NAMALWA (cell line): ENCODE measurements at regions not wholly inside any gene's neighbourhood (a gene's known extent, or its start where the extent isn't known, plus 50 kb on each side); places are given as distances from the start of the nearest gene placed in this dataset.
"Not testable (repeated sequence)": the region's sequence is repeated elsewhere in the genome, so short reads cannot be mapped to it uniquely, and the experiment has no call there.

Source experiments
- DNase-seq: peaks from one replicate; pipeline ENCODE4 v3.0.0-alpha.2; 2015; ENCODE audit warnings: low spot score

- DNase-seq: no peak
Observed at GRCh38 chr2:3115301-3116042, 262.1 kb downstream of the EIPR1 start.

- no peak for DNase-seq
Observed at GRCh38 chr2:3114406-3115185, 263.0 kb downstream of the EIPR1 start.

- no peak for DNase-seq
Observed at GRCh38 chr2:3113769-3114168, 263.8 kb downstream of the EIPR1 start.

GRCh38 chr2:3113122-3113521, 264.5 kb downstream of the EIPR1 start:
- no peak for DNase-seq

GRCh38 chr2:3112553-3112952, 265.1 kb downstream of the EIPR1 start:
- no peak for DNase-seq

- DNase-seq: no peak
Observed at GRCh38 chr2:3112131-3112530, 265.5 kb downstream of the EIPR1 start.

- no peak for DNase-seq
Observed at GRCh38 chr2:3110994-3111666, 266.5 kb downstream of the EIPR1 start.

- DNase-seq: no peak
Observed at GRCh38 chr2:3110555-3110954, 267.1 kb downstream of the EIPR1 start.

- DNase-seq: no peak
Observed at GRCh38 chr2:3108710-3109702, 268.6 kb downstream of the EIPR1 start.

GRCh38 chr2:3108105-3108504, 269.5 kb downstream of the EIPR1 start:
- DNase-seq: no peak

- DNase-seq: no peak
Observed at GRCh38 chr2:3107567-3107966, 270.1 kb downstream of the EIPR1 start.

GRCh38 chr2:3105814-3106569, 271.6 kb downstream of the EIPR1 start:
- DNase-seq: no peak

- not testable (repeated sequence) for DNase-seq
Observed at GRCh38 chr2:3104958-3105813, 272.4 kb downstream of the EIPR1 start.

GRCh38 chr2:3104261-3104660, 273.4 kb downstream of the EIPR1 start:
- DNase-seq: no peak

GRCh38 chr2:3102922-3103569, 274.6 kb downstream of the EIPR1 start:
- no peak for DNase-seq

GRCh38 chr2:3102081-3102921, 275.3 kb downstream of the EIPR1 start:
- DNase-seq: no peak

- no peak for DNase-seq
Observed at GRCh38 chr2:3101016-3101942, 276.3 kb downstream of the EIPR1 start.
